ENCODE measurements at regions not wholly inside any gene's neighbourhood (a gene's known extent, or its start where the extent isn't known, plus 50 kb on each side); places are given as distances from the start of the nearest gene placed in this dataset.

GRCh38 chr1:187460093-187460492, 631.3 kb downstream of the PLA2G4A start:
- H3K9ac ChIP-seq (ENCODE audit: insufficient read depth in 1 of 2, low read length in 2 of 2), result no peak overlapping the region
- H3K27ac ChIP-seq (ENCODE audit: low read depth in 1 of 2, low read length in 1 of 2), result no peak overlapping the region
- 83 to 85% methylated on average over 3 of the region's 3 CpGs for WGBS, 2 donors
- ATAC-seq (ENCODE audit: insufficient read depth, low FRiP score), result no peak
- no peaks in the 10 kb centered on the region for H3K27me3 ChIP-seq (ENCODE audit: control insufficient read depth in 3 of 3, insufficient read depth in 3 of 3, low read length in 2 of 3)
- no peak for DNase-seq
- no peaks in the 10 kb centered on the region for H3K36me3 ChIP-seq (ENCODE audit: control insufficient read depth in 4 of 4, insufficient read depth in 4 of 4, low read length in 4 of 4)
- H3K4me3 ChIP-seq, result no peak overlapping the region
- no peaks in the 10 kb centered on the region for H3K4me1 ChIP-seq (ENCODE audit: control insufficient read depth in 5 of 5, insufficient read depth in 5 of 5, low read length in 5 of 5)
- peaks cover 0 to 4% (median 1%) of the 10 kb centered on the region in 4 donors for H3K9me3 ChIP-seq (ENCODE audit: control insufficient read depth in 4 of 4, insufficient read depth in 3 of 4, low read length in 3 of 4)
- TF ChIP-seq CTCF (IDR thresholded peaks at IDR 0.05; ENCODE audit: control extremely low read depth, extremely low read depth), result no peak

GRCh38 chr1:187464320-187464719, 635.6 kb downstream of the PLA2G4A start:
- no peaks in the 10 kb centered on the region for H3K27me3 ChIP-seq (ENCODE audit: control insufficient read depth in 3 of 3, insufficient read depth in 3 of 3, low read length in 2 of 3)
- WGBS, 2 donors, result 70 to 89% methylated on average over 1 of the region's 1 CpG
- TF ChIP-seq CTCF (IDR thresholded peaks at IDR 0.05; ENCODE audit: control extremely low read depth, extremely low read depth), result no peak
- H3K9ac ChIP-seq (ENCODE audit: insufficient read depth in 1 of 2, low read length in 2 of 2), result no peak overlapping the region
- no peak overlapping the region for H3K4me3 ChIP-seq
- no peak overlapping the region for H3K27ac ChIP-seq (ENCODE audit: low read depth in 1 of 2, low read length in 1 of 2)
- H3K9me3 ChIP-seq (ENCODE audit: control insufficient read depth in 4 of 4, insufficient read depth in 3 of 4, low read length in 3 of 4), result peaks cover 0 to 10% (median 6%) of the 10 kb centered on the region in 4 donors
- no peaks in the 10 kb centered on the region for H3K4me1 ChIP-seq (ENCODE audit: control insufficient read depth in 5 of 5, insufficient read depth in 5 of 5, low read length in 5 of 5)
- ATAC-seq (ENCODE audit: insufficient read depth, low FRiP score) (no peak), DNase-seq (no peak)
- no peaks in the 10 kb centered on the region for H3K36me3 ChIP-seq (ENCODE audit: control insufficient read depth in 4 of 4, insufficient read depth in 4 of 4, low read length in 4 of 4)

GRCh38 chr1:187465441-187465840, 636.7 kb downstream of the PLA2G4A start:
- Histone ChIP-seq H3K36me3 (ENCODE audit: control insufficient read depth in 4 of 4, insufficient read depth in 4 of 4, low read length in 4 of 4) (no peaks in the 10 kb centered on the region), H3K4me1 (ENCODE audit: control insufficient read depth in 5 of 5, insufficient read depth in 5 of 5, low read length in 5 of 5) (no peaks in the 10 kb centered on the region), H3K4me3 (no peak overlapping the region), H3K9ac (ENCODE audit: insufficient read depth in 1 of 2, low read length in 2 of 2) (no peak overlapping the region), H3K27me3 (ENCODE audit: control insufficient read depth in 3 of 3, insufficient read depth in 3 of 3, low read length in 2 of 3) (no peaks in the 10 kb centered on the region), H3K27ac (ENCODE audit: low read depth in 1 of 2, low read length in 1 of 2) (no peak overlapping the region), H3K9me3 (ENCODE audit: control insufficient read depth in 4 of 4, insufficient read depth in 3 of 4, low read length in 3 of 4) (peaks cover 0 to 10% (median 6%) of the 10 kb centered on the region in 4 donors)
- TF ChIP-seq CTCF (IDR thresholded peaks at IDR 0.05; ENCODE audit: control extremely low read depth, extremely low read depth), result no peak
- 56 to 70% methylated on average over 2 of the region's 2 CpGs for WGBS, 2 donors
- no peak for DNase-seq
- no peak for ATAC-seq (ENCODE audit: insufficient read depth, low FRiP score)

- ATAC-seq (ENCODE audit: insufficient read depth, low FRiP score), result no peak
- Histone ChIP-seq H3K36me3 (ENCODE audit: control insufficient read depth in 4 of 4, insufficient read depth in 4 of 4, low read length in 4 of 4) (no peaks in the 10 kb centered on the region), H3K4me1 (ENCODE audit: control insufficient read depth in 5 of 5, insufficient read depth in 5 of 5, low read length in 5 of 5) (no peaks in the 10 kb centered on the region), H3K9me3 (ENCODE audit: control insufficient read depth in 4 of 4, insufficient read depth in 3 of 4, low read length in 3 of 4) (peaks cover 0 to 10% (median 4%) of the 10 kb centered on the region in 4 donors), H3K27me3 (ENCODE audit: control insufficient read depth in 3 of 3, insufficient read depth in 3 of 3, low read length in 2 of 3) (no peaks in the 10 kb centered on the region), H3K9ac (ENCODE audit: insufficient read depth in 1 of 2, low read length in 2 of 2) (no peak overlapping the region), H3K4me3 (no peak overlapping the region), H3K27ac (ENCODE audit: low read depth in 1 of 2, low read length in 1 of 2) (no peak overlapping the region)
- DNase-seq, result no peak
- WGBS, 2 donors, result 76 to 82% methylated on average over 2 of the region's 2 CpGs
- TF ChIP-seq CTCF (IDR thresholded peaks at IDR 0.05; ENCODE audit: control extremely low read depth, extremely low read depth), result no peak
These were observed 641.1 kb downstream of the PLA2G4A start for GRCh38 chr1:187469836-187470235.
